Mesodermal cell (in vitro differentiated cells): ENCODE measurements at regions not wholly inside any gene's neighbourhood (a gene's known extent, or its start where the extent isn't known, plus 50 kb on each side); places are given as distances from the start of the nearest gene placed in this dataset.
"Not testable (repeated sequence)": the region's sequence is repeated elsewhere in the genome, so short reads cannot be mapped to it uniquely, and the experiment has no call there.

Experiments used
- H3K27ac ChIP-seq: 2 replicates; pipeline ENCODE4 v1.7.0; 2013; ENCODE audit warnings: mild to moderate bottlenecking, low read depth, low read length, moderate library complexity; ENCODE audit not compliant: severe bottlenecking
- H3K36me3 ChIP-seq: 2 replicates; pipeline ENCODE4 v1.7.1; 2013; ENCODE audit warnings: mild to moderate bottlenecking, low read length, moderate library complexity; ENCODE audit not compliant: control insufficient read depth, insufficient read depth
- H3K4me1 ChIP-seq: one replicate; pipeline ENCODE4 v1.7.1; 2013; ENCODE audit warnings: mild to moderate bottlenecking, low read length; ENCODE audit not compliant: insufficient read depth, control insufficient read depth, poor library complexity, severe bottlenecking
- H3K4me3 ChIP-seq: 2 replicates; pipeline ENCODE4 v1.7.0; 2013; ENCODE audit warnings: low read length, control low read depth, mild to moderate bottlenecking; ENCODE audit not compliant: insufficient read depth, poor library complexity, severe bottlenecking; ENCODE audit errors: extremely low read depth
- H3K9me3 ChIP-seq: 2 replicates; pipeline ENCODE4 v1.7.1; 2013; ENCODE audit warnings: mild to moderate bottlenecking, low read length, moderate library complexity; ENCODE audit not compliant: control insufficient read depth
- WGBS, 2 experiments: methylation state at CpG; one replicate each; pipeline ENCODE4 v1.1.5; 2013; ENCODE audit warnings: missing lambda C conversion rate in 2 of 2; ENCODE audit not compliant: insufficient coverage in 2 of 2; 5-methylcytosine and 5-hydroxymethylcytosine counted together

GRCh38 chr14:35969310-35969709 is 143.2 kb downstream of the BRMS1L start:
- no peaks in the 10 kb centered on the region for H3K9me3 ChIP-seq
- 84 to 100% methylated on average over 1 to 2 of the region's 3 CpGs for WGBS, 2 experiments
- peaks cover 4% of the 10 kb centered on the region for H3K4me1 ChIP-seq
- no peak overlapping the region for H3K4me3 ChIP-seq
- H3K36me3 ChIP-seq = no peaks in the 10 kb centered on the region
- no peak overlapping the region for H3K27ac ChIP-seq

GRCh38 chr14:35965400-35965799 is 139.3 kb downstream of the BRMS1L start:
- H3K4me3 ChIP-seq = no peak overlapping the region
- 100% methylated on average over 1 of the region's 2 CpGs; no CpG with 5 or more reads in 1 of the 2 experiments for WGBS, 2 experiments
- H3K27ac ChIP-seq = peak overlapping the region; percentile 83
- H3K9me3 ChIP-seq = no peaks in the 10 kb centered on the region
- H3K4me1 ChIP-seq = peaks cover 9% of the 10 kb centered on the region
- H3K36me3 ChIP-seq = no peaks in the 10 kb centered on the region

- peaks cover 9% of the 10 kb centered on the region for H3K4me1 ChIP-seq
- H3K27ac ChIP-seq = peak overlapping the region; percentile 83
- H3K36me3 ChIP-seq = no peaks in the 10 kb centered on the region
- no peaks in the 10 kb centered on the region for H3K9me3 ChIP-seq
- 55 to 62% methylated on average over 2 of the region's 7 CpGs for WGBS, 2 experiments
- H3K4me3 ChIP-seq = no peak overlapping the region
Observed at GRCh38 chr14:35964697-35965286, 138.7 kb downstream of the BRMS1L start.

- no peaks in the 10 kb centered on the region for H3K9me3 ChIP-seq
- no peaks in the 10 kb centered on the region for H3K36me3 ChIP-seq
- no peak overlapping the region for H3K27ac ChIP-seq
- H3K4me1 ChIP-seq = peaks cover 9% of the 10 kb centered on the region
- no peak overlapping the region for H3K4me3 ChIP-seq
Observed at GRCh38 chr14:35963209-35963608, 137.1 kb downstream of the BRMS1L start.

GRCh38 chr14:35961697-35962274 is 135.6 kb downstream of the BRMS1L start:
- Histone ChIP-seq H3K4me3 (no peak overlapping the region), H3K9me3 (no peaks in the 10 kb centered on the region), H3K36me3 (no peaks in the 10 kb centered on the region), H3K27ac (no peak overlapping the region), H3K4me1 (peaks cover 9% of the 10 kb centered on the region)
- WGBS, 2 experiments = 83 to 100% methylated on average over 1 to 2 of the region's 3 CpGs

GRCh38 chr14:35959835-35960234 is 133.7 kb downstream of the BRMS1L start:
- H3K27ac ChIP-seq = no peak overlapping the region
- H3K4me1 ChIP-seq = peaks cover 9% of the 10 kb centered on the region
- no peaks in the 10 kb centered on the region for H3K36me3 ChIP-seq
- no peak overlapping the region for H3K4me3 ChIP-seq
- H3K9me3 ChIP-seq = no peaks in the 10 kb centered on the region

GRCh38 chr14:35958499-35958898 is 132.4 kb downstream of the BRMS1L start:
- Histone ChIP-seq H3K4me1 (no peaks in the 10 kb centered on the region), H3K4me3 (no peak overlapping the region), H3K9me3 (no peaks in the 10 kb centered on the region), H3K27ac (no peak overlapping the region), H3K36me3 (no peaks in the 10 kb centered on the region)
- 92% methylated on average over 2 to 3 of the region's 4 CpGs for WGBS, 2 experiments

- 85 to 88% methylated on average over 11 to 12 of the region's 13 CpGs for WGBS, 2 experiments
- Histone ChIP-seq H3K4me1 (no peaks in the 10 kb centered on the region), H3K27ac (no peak overlapping the region), H3K4me3 (no peak overlapping the region), H3K9me3 (no peaks in the 10 kb centered on the region), H3K36me3 (no peaks in the 10 kb centered on the region)
Observed at GRCh38 chr14:35956376-35957085, 130.4 kb downstream of the BRMS1L start.

GRCh38 chr14:35952584-35952983 is 126.4 kb downstream of the BRMS1L start:
- Histone ChIP-seq H3K4me1 (no peaks in the 10 kb centered on the region), H3K36me3 (no peaks in the 10 kb centered on the region), H3K9me3 (no peaks in the 10 kb centered on the region), H3K27ac (no peak overlapping the region), H3K4me3 (no peak overlapping the region)
- 80% methylated on average over 1 of the region's 3 CpGs; no CpG with 5 or more reads in 1 of the 2 experiments for WGBS, 2 experiments

GRCh38 chr14:35949920-35950513 is 123.9 kb downstream of the BRMS1L start:
- Histone ChIP-seq H3K4me3 (no peak overlapping the region), H3K27ac (peak overlapping the region; percentile 47), H3K9me3 (no peaks in the 10 kb centered on the region), H3K4me1 (no peaks in the 10 kb centered on the region), H3K36me3 (no peaks in the 10 kb centered on the region)
- no CpG with 5 or more reads among the region's 1 CpG for WGBS, 2 experiments

- H3K4me3 ChIP-seq, H3K4me1 ChIP-seq, H3K27ac ChIP-seq, H3K9me3 ChIP-seq, H3K36me3 ChIP-seq: not testable (repeated sequence)
- 91 to 92% methylated on average over 7 to 10 of the region's 14 CpGs for WGBS, 2 experiments
Observed at GRCh38 chr14:35947983-35948382, 121.8 kb downstream of the BRMS1L start.
